H1 (cell line): ENCODE measurements at regions not wholly inside any gene's neighbourhood (a gene's known extent, or its start where the extent isn't known, plus 50 kb on each side); places are given as distances from the start of the nearest gene placed in this dataset.

Experiments
- CTCF ChIA-PET: fragments of 300-600 bp; sonication (Branson Sonifier 250); formaldehyde crosslinking; loops from one replicate; lab custom pipeline; 2021; ENCODE audit not compliant: partially characterized antibody; lab: Charles Lee
- POLR2A ChIA-PET: fragments of 300-600 bp; sonication (Branson Sonifier 250); formaldehyde crosslinking; loops from one replicate; lab custom pipeline; 2021; ENCODE audit warnings: inconsistent platforms; ENCODE audit not compliant: partially characterized antibody; lab: Charles Lee
- DNase-seq, 2 experiments: peaks; one replicate each; pipeline versions ENCODE4 v3.0.0 to v3.0.0-alpha.2; 2010 to 2022; ENCODE audit warnings: low spot score in 2 of 2, low read depth in 1 of 2, mixed read lengths in 1 of 2
- FAIRE-seq: peaks from 2 replicates; lab custom pipeline; 2011; peaks lifted over from hg19 to GRCh38; lab: Jason Lieb, UNC
- H2AFZ ChIP-seq: 2 replicates; pipeline ENCODE4 v1.8.1; 2012; ENCODE audit warnings: low read length, inconsistent platforms
- H2AK5ac ChIP-seq: 2 replicates; pipeline ENCODE4 v1.6.1; 2013; ENCODE audit warnings: low read depth, low read length
- H2BK120ac ChIP-seq: replicated peaks from 2 replicates; pipeline ENCODE3; 2013; ENCODE audit warnings: low read depth, low read length, inconsistent platforms
- H2BK12ac ChIP-seq: 2 replicates; pipeline ENCODE4 v1.6.1; 2013; ENCODE audit warnings: low read depth, low read length
- H2BK15ac ChIP-seq: 2 replicates; pipeline ENCODE4 v1.6.1; 2013; ENCODE audit warnings: low read length
- H2BK20ac ChIP-seq: 2 replicates; pipeline ENCODE4 v1.6.1; 2013; ENCODE audit warnings: low read length
- H2BK5ac ChIP-seq: 2 replicates; pipeline ENCODE4 v1.6.1; 2013; ENCODE audit warnings: low read depth, low read length
- H3K14ac ChIP-seq: 2 replicates; pipeline ENCODE4 v1.6.1; 2013; ENCODE audit warnings: inconsistent platforms; ENCODE audit not compliant: insufficient read length
- H3K18ac ChIP-seq: 2 replicates; pipeline ENCODE4 v1.6.1; 2013; ENCODE audit warnings: low read length; ENCODE audit errors: extremely low read depth
- H3K23ac ChIP-seq: 2 replicates; pipeline ENCODE4 v1.6.1; 2013; ENCODE audit warnings: inconsistent platforms; ENCODE audit not compliant: insufficient read length
- H3K23me2 ChIP-seq: 2 replicates; pipeline ENCODE4 v1.6.1; 2013; ENCODE audit warnings: low read depth, low read length
- H3K27ac ChIP-seq: 2 replicates; pipeline ENCODE4 v1.6.1; 2011; ENCODE audit warnings: low read depth, low read length, inconsistent platforms
- H3K27me3 ChIP-seq, 4 experiments: replicated peaks in 1 of 4; 1 replicate in 1 of 4; 2 replicates in 3 of 4; pipeline versions ENCODE4 v1.6.1 to v1.8.1; 2011 to 2013; ENCODE audit warnings: low read length in 3 of 4, mild to moderate bottlenecking in 3 of 4, inconsistent platforms in 2 of 4, mixed read lengths in 2 of 4, moderate library complexity in 1 of 4; ENCODE audit not compliant: control insufficient read depth in 3 of 4, insufficient read depth in 3 of 4; ENCODE audit errors: extremely low read depth in 1 of 4
- H3K36me3 ChIP-seq, 4 experiments: 2 replicates each; pipeline versions ENCODE4 v1.6.1 to v1.8.1; 2011 to 2013; ENCODE audit warnings: mild to moderate bottlenecking in 4 of 4, low read length in 3 of 4, moderate library complexity in 2 of 4, control low read depth in 1 of 4, inconsistent platforms in 1 of 4; ENCODE audit not compliant: insufficient read depth in 4 of 4, control insufficient read depth in 2 of 4
- H3K4ac ChIP-seq: replicated peaks from 2 replicates; pipeline ENCODE3; 2013; ENCODE audit warnings: low read length, low read depth, mixed read lengths, inconsistent platforms; ENCODE audit not compliant: insufficient read length
- H3K4me1 ChIP-seq, 4 experiments: replicated peaks in 1 of 4; 1 replicate in 1 of 4; 2 replicates in 3 of 4; pipeline versions ENCODE4 v1.6.1 to v1.8.1; 2011 to 2013; ENCODE audit warnings: low read length in 3 of 4, inconsistent platforms in 2 of 4, mixed read lengths in 1 of 4; ENCODE audit not compliant: insufficient read depth in 4 of 4, control insufficient read depth in 3 of 4
- H3K4me2 ChIP-seq, 2 experiments: 2 replicates each; pipeline versions ENCODE4 v1.6.1 to v1.8.1; 2011 to 2013; ENCODE audit warnings: low read depth in 2 of 2, low read length in 2 of 2, control low read depth in 1 of 2, inconsistent platforms in 1 of 2, mild to moderate bottlenecking in 1 of 2; ENCODE audit not compliant: insufficient read depth in 1 of 2
- H3K4me3 ChIP-seq, 4 experiments: fragments of 200-600, 300-600 bp in 1 of 4; sonication (generic), shearing (Covaris generic), sonication (Bioruptor Twin) in 1 of 4; 2 replicates each; pipeline versions ENCODE4 v1.5.1 to v1.8.1; 2011 to 2016; ENCODE audit warnings: low read length in 4 of 4, low read depth in 3 of 4, control low read depth in 2 of 4, inconsistent platforms in 2 of 4, mild to moderate bottlenecking in 2 of 4, mixed read lengths in 1 of 4, moderate library complexity in 1 of 4; ENCODE audit not compliant: insufficient read depth in 2 of 4; ENCODE audit errors: extremely low read depth in 1 of 4
- H3K56ac ChIP-seq: replicated peaks from 2 replicates; pipeline ENCODE3; 2013; ENCODE audit warnings: low read depth, mild to moderate bottlenecking, mixed read lengths, low read length, inconsistent platforms; ENCODE audit not compliant: insufficient read length
- H3K79me1 ChIP-seq: 2 replicates; pipeline ENCODE4 v1.6.1; 2013; ENCODE audit warnings: low read depth, low read length, control low read depth
- H3K79me2 ChIP-seq, 2 experiments: 2 replicates each; pipeline versions ENCODE4 v1.6.1 to v1.8.1; 2012 to 2013; ENCODE audit warnings: low read length in 2 of 2, mild to moderate bottlenecking in 2 of 2, inconsistent platforms in 1 of 2; ENCODE audit not compliant: insufficient read depth in 2 of 2, control insufficient read depth in 1 of 2
- H3K9ac ChIP-seq, 4 experiments: replicated peaks in 1 of 4; 1 replicate in 1 of 4; 2 replicates in 3 of 4; pipeline versions ENCODE4 v1.6.1 to v1.8.1; 2011 to 2013; ENCODE audit warnings: low read depth in 3 of 4, low read length in 3 of 4, control low read depth in 2 of 4, mild to moderate bottlenecking in 2 of 4, moderate library complexity in 2 of 4, inconsistent platforms in 1 of 4; ENCODE audit errors: extremely low read depth in 1 of 4
- H3K9me3 ChIP-seq, 2 experiments: 2 replicates each; pipeline versions ENCODE4 v1.6.1 to v1.8.1; 2012 to 2013; ENCODE audit warnings: mild to moderate bottlenecking in 2 of 2, moderate library complexity in 2 of 2, control low read depth in 1 of 2, inconsistent platforms in 1 of 2, low read depth in 1 of 2, low read length in 1 of 2, mixed read lengths in 1 of 2; ENCODE audit not compliant: insufficient read depth in 2 of 2
- H4K20me1 ChIP-seq, 2 experiments: replicated peaks in 1 of 2; 2 replicates each; pipeline versions ENCODE3 to v1.8.1; 2011 to 2013; ENCODE audit warnings: inconsistent platforms in 2 of 2, low read length in 2 of 2, mild to moderate bottlenecking in 1 of 2; ENCODE audit not compliant: insufficient read depth in 2 of 2, control insufficient read depth in 1 of 2
- H4K5ac ChIP-seq: 2 replicates; pipeline ENCODE4 v1.6.1; 2013; ENCODE audit warnings: low read length, low read depth, mixed read lengths, inconsistent platforms; ENCODE audit not compliant: insufficient read length
- H4K8ac ChIP-seq: 2 replicates; pipeline ENCODE4 v1.8.0; 2013; ENCODE audit warnings: mild to moderate bottlenecking, moderate library complexity, low read length, inconsistent platforms; ENCODE audit not compliant: insufficient read depth; ENCODE audit errors: extremely low read depth
- H4K91ac ChIP-seq: replicated peaks from 2 replicates; pipeline ENCODE3; 2013; ENCODE audit warnings: low read length, mixed read lengths, inconsistent platforms; ENCODE audit not compliant: insufficient read length
- BCL11A ChIP-seq, 2 experiments: IDR thresholded peaks; one replicate each; pipeline ENCODE4 v1.6.1; 2011; ENCODE audit warnings: low read depth in 2 of 2, low read length in 2 of 2, mild to moderate bottlenecking in 2 of 2
- BRCA1 ChIP-seq: IDR thresholded peaks from 2 replicates; pipeline ENCODE4 v1.6.1; 2012; ENCODE audit warnings: low read depth, low read length, improper control_type of control experiment
- EZH2 ChIP-seq: fragments of 200-600 bp; sonication (generic); IDR thresholded peaks from 2 replicates; pipeline ENCODE4 v1.7.1; 2012; ENCODE audit warnings: low read depth, mild to moderate bottlenecking, moderate library complexity, low read length, inconsistent platforms; ENCODE audit not compliant: severe bottlenecking
- SIN3A ChIP-seq, 2 experiments: IDR thresholded peaks in 1 of 2; conservative IDR thresholded peaks in 1 of 2; 2 replicates each; pipeline ENCODE4 v1.6.1; 2011 to 2012; ENCODE audit warnings: low read length in 2 of 2, improper control_type of control experiment in 1 of 2, low read depth in 1 of 2, mild to moderate bottlenecking in 1 of 2
- WGBS, 2 experiments: shearing (Covaris generic) in 1 of 2; methylation state at CpG; one replicate each; pipeline versions ENCODE4 v1.1.6 to v1.1.7; 2013 to 2015; ENCODE audit warnings: low lambda C conversion rate in 2 of 2, mixed read lengths in 2 of 2, inconsistent platforms in 1 of 2, low coverage in 1 of 2, missing lambda C conversion rate in 1 of 2; ENCODE audit not compliant: insufficient replicate concordance in 2 of 2, insufficient coverage in 1 of 2, insufficient read length in 1 of 2; ENCODE audit errors: extremely low coverage in 1 of 2, missing lambda C conversion rate in 1 of 2; 5-methylcytosine and 5-hydroxymethylcytosine counted together

DNA sequence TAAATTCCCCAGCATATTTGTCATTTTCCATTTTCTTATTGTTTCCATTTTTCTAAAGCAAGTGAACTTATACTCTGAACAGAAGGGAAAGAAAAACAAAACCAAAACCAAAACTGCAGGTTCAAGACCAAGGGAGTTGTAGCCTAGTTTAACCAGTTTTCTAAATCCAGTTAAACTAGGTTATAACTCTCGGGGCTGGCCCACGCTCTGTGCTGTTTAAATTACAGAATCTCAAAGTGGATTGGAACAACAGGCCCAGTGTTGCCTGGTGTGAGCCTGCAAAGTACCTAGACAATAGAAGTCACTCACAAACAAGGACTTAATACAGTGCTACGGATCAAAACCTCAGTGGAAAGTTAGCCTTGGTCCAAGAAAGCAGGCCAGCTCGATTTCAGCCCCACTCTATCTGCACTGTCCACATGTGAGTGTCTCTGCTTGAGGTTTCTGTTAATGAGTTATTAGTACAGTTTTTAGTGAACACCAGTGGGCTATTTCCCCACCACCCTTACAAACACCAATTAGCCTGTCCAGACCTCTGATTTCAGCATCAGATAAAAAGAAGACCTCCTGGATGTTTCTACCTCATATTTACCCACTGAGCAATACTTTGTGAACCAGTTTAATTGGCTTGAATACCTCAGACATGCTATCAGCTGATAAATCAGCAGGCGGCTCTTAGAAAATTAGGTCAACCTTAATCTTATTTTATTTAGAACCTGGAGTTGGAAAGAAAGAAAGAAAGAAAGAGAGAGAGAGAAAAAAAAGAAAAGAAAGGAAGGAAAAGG, 93.8 kb upstream of the PDZRN3 start:
- no peaks in the 10 kb centered on the region for H3K36me3 ChIP-seq
- WGBS, 2 experiments, result 91% methylated on average over 5 of the region's 5 CpGs; no CpG with 5 or more reads in 1 of the 2 experiments

More for the DNA sequence above, 93.8 kb upstream of the PDZRN3 start:
- no peak overlapping the region for H3K23ac ChIP-seq
- no peak overlapping the region; the same call in 1 of the 2 replicates for H3K18ac ChIP-seq
- DNase-seq (no peak), FAIRE-seq (no peak)
- no peak overlapping the region for H3K27ac ChIP-seq
- no peak overlapping the region for H3K14ac ChIP-seq
- no peak overlapping the region for H3K4me3 ChIP-seq
- no peak overlapping the region for H3K9ac ChIP-seq
- no peak overlapping the region for H2BK12ac ChIP-seq
- no peaks in the 10 kb centered on the region for H3K79me1 ChIP-seq
- no peak overlapping the region for H4K91ac ChIP-seq
- H2BK15ac ChIP-seq, result no peak overlapping the region
- ChIA-PET POLR2A (no interaction called here), CTCF (interaction anchor here (0.6 to 1.1 kb wide), 3 partner anchors 12 to 210 kb away, joined by 3 to 4 read pairs (median 3); no protein-coding TSS in a partner anchor)
- H4K20me1 ChIP-seq, result no peaks in the 10 kb centered on the region
- H3K79me2 ChIP-seq, result no peaks in the 10 kb centered on the region
- no peak overlapping the region for H2AK5ac ChIP-seq
- H2AFZ ChIP-seq, result no peak overlapping the region
- H2BK5ac ChIP-seq, result no peak overlapping the region
- no peak overlapping the region for H2BK120ac ChIP-seq
- H4K8ac ChIP-seq, result no peak overlapping the region
- no peak overlapping the region for H3K56ac ChIP-seq
- no peaks in the 10 kb centered on the region for H3K4me1 ChIP-seq
- no peaks in the 10 kb centered on the region for H3K23me2 ChIP-seq
- no peak overlapping the region for H3K4me2 ChIP-seq
- H3K27me3 ChIP-seq, result no peaks in the 10 kb centered on the region
- no peak overlapping the region for H3K4ac ChIP-seq
- no peaks in the 10 kb centered on the region for H3K9me3 ChIP-seq
- TF ChIP-seq EZH2 (no peak), BRCA1 (no peak), BCL11A (IDR thresholded peaks at IDR 0.05; ENCODE audit: low read depth in 2 of 2, low read length in 2 of 2) (no peak), SIN3A (conservative IDR thresholded peaks at IDR 0.05 in 1 of 2, IDR thresholded peaks at IDR 0.05 in 1 of 2; ENCODE audit: low read depth in 1 of 2, low read length in 2 of 2) (no peak)
- H4K5ac ChIP-seq, result no peak overlapping the region
- H2BK20ac ChIP-seq, result no peak overlapping the region
